ENCODE measurements at regions not wholly inside any gene's neighbourhood (a gene's known extent, or its start where the extent isn't known, plus 50 kb on each side); places are given as distances from the start of the nearest gene placed in this dataset.

- no peak overlapping the region for H3K27ac ChIP-seq (ENCODE audit: extremely low read length, insufficient read depth, low read length)
- H3K4me1 ChIP-seq (ENCODE audit: insufficient read depth, low read length), result peaks cover 20% of the 10 kb centered on the region
- no peaks in the 10 kb centered on the region for H3K79me2 ChIP-seq (ENCODE audit: insufficient read depth, low read length)
- ATAC-seq (no peak), DNase-seq (ENCODE audit: low spot score) (no peak), FAIRE-seq (no peak)
- no peak overlapping the region for H3K4me3 ChIP-seq (replicated peaks in 1 of 3; ENCODE audit: insufficient read depth in 1 of 3, low read depth in 2 of 3, low read length in 3 of 3)
- intact Hi-C loops (cut with micrococcal nuclease; ENCODE audit: unreplicated experiment) (no loop called here), in situ Hi-C loops (cut with HindIII; ENCODE audit: extremely low pct_ligation_motif_present, low pct_unique_long_range_greater_than_20kb) (loop anchor here (10.0 kb wide), 1 partner anchor 169 kb away; the partner anchor contains the start of gene IRS1)
- H2AFZ ChIP-seq (ENCODE audit: low read length), result no peak overlapping the region
- no peaks in the 10 kb centered on the region for H3K27me3 ChIP-seq (ENCODE audit: control insufficient read depth in 1 of 2, insufficient read depth in 2 of 2, low read length in 2 of 2)
- BruUV-seq (replicated peaks), result no TSS peak
- no peak overlapping the region for H3K9ac ChIP-seq (ENCODE audit: insufficient read depth, low read depth, low read length)
- TF ChIP-seq ZNF550 (CRISPR knock-in tag; IDR thresholded peaks at IDR 0.05; ENCODE audit: borderline replicate concordance) (no peak), TMF1 (CRISPR knock-in tag; IDR thresholded peaks at IDR 0.05; ENCODE audit: low read depth) (no peak), ZNF333 (CRISPR knock-in tag; IDR thresholded peaks at IDR 0.05; ENCODE audit: borderline replicate concordance) (no peak), NR1H2 (CRISPR knock-in tag; IDR thresholded peaks at IDR 0.05; ENCODE audit: borderline replicate concordance, low read depth) (no peak), CSRNP1 (CRISPR knock-in tag; IDR thresholded peaks at IDR 0.05) (no peak), FOXO4 (CRISPR knock-in tag; conservative IDR thresholded peaks at IDR 0.05) (no peak), SAFB2 (CRISPR knock-in tag; IDR thresholded peaks at IDR 0.05; ENCODE audit: borderline replicate concordance, low read depth) (no peak), NFE2 (CRISPR knock-in tag; IDR thresholded peaks at IDR 0.05) (no peak), ZKSCAN8 (CRISPR knock-in tag; IDR thresholded peaks at IDR 0.05; ENCODE audit: borderline replicate concordance) (no peak), ZNF576 (CRISPR knock-in tag; IDR thresholded peaks at IDR 0.05) (no peak), ZNF143 (CRISPR knock-in tag; IDR thresholded peaks at IDR 0.05) (no peak), KLF15 (CRISPR knock-in tag; IDR thresholded peaks at IDR 0.05; ENCODE audit: borderline replicate concordance) (no peak), JUN (CRISPR knock-in tag; IDR thresholded peaks at IDR 0.05) (no peak), ZNF674 (CRISPR knock-in tag; IDR thresholded peaks at IDR 0.05; ENCODE audit: low read depth) (no peak), FOSL2 (CRISPR knock-in tag; IDR thresholded peaks at IDR 0.05) (no peak), KMT2A (CRISPR knock-in tag; IDR thresholded peaks at IDR 0.05) (no peak)
- 88% methylated on average over 2 of the region's 2 CpGs for WGBS (ENCODE audit: low lambda C conversion rate)
- ChIA-PET POLR2A (no interaction called here), CTCF (ENCODE audit: low intra/inter-chr PET ratio, low total read pairs) (no interaction called here)
- H4K20me1 ChIP-seq (ENCODE audit: insufficient read depth, low read length), result no peaks in the 10 kb centered on the region
- no peaks in the 10 kb centered on the region for H3K36me3 ChIP-seq (replicated peaks in 1 of 2; ENCODE audit: control insufficient read depth in 1 of 2, insufficient read depth in 2 of 2, low read length in 2 of 2)
- no peaks in the 10 kb centered on the region for H3K9me3 ChIP-seq (ENCODE audit: low read length)
- no peak overlapping the region for H3K4me2 ChIP-seq (ENCODE audit: low read depth, low read length)
These were observed 173.7 kb downstream of the IRS1 start for GRCh38 chr2:226625946-226626345.
